RWPE2 (cell line): ENCODE measurements at regions not wholly inside any gene's neighbourhood (a gene's known extent, or its start where the extent isn't known, plus 50 kb on each side); places are given as distances from the start of the nearest gene placed in this dataset.

Experiments
- ATAC-seq: fragments of 200-7000 bp; cut with Tn5 transposase; 3 replicates; pipeline ENCODE4 v1.9.1; 2021; ENCODE audit warnings: low read depth
- DNase-seq: peaks from one replicate; pipeline ENCODE4 v3.0.0-alpha.2; 2020; ENCODE audit warnings: low spot score
- H3K27ac ChIP-seq: fragments of 450-650 bp; 2 replicates; pipeline ENCODE4 v1.5.1; 2017; ENCODE audit warnings: mild to moderate bottlenecking; ENCODE audit not compliant: poor library complexity, severe bottlenecking
- H3K27me3 ChIP-seq: fragments of 250-450 bp; sonication (Bioruptor Pico); 2 replicates; pipeline ENCODE4 v1.5.1; 2021; ENCODE audit warnings: mild to moderate bottlenecking, moderate library complexity; ENCODE audit not compliant: insufficient read depth, poor library complexity, severe bottlenecking
- H3K36me3 ChIP-seq: fragments of 250-450 bp; sonication (Bioruptor Pico); 2 replicates; pipeline ENCODE4 v1.5.1; 2020; ENCODE audit warnings: low read depth, mild to moderate bottlenecking, moderate library complexity
- H3K4me1 ChIP-seq: fragments of 250-450 bp; sonication (Bioruptor Pico); 2 replicates; pipeline ENCODE4 v1.5.1; 2021; ENCODE audit warnings: mild to moderate bottlenecking, moderate library complexity; ENCODE audit not compliant: insufficient read depth, poor library complexity, severe bottlenecking
- H3K4me3 ChIP-seq: fragments of 250-450 bp; sonication (Bioruptor Pico); 2 replicates; pipeline ENCODE4 v1.5.1; 2021; ENCODE audit warnings: mild to moderate bottlenecking, moderate library complexity; ENCODE audit not compliant: severe bottlenecking
- H3K9me3 ChIP-seq: fragments of 250-450 bp; sonication (Bioruptor Pico); 2 replicates; pipeline ENCODE4 v1.5.1; 2021; ENCODE audit warnings: mild to moderate bottlenecking, moderate library complexity; ENCODE audit not compliant: severe bottlenecking
- TF ChIP-seq, protein P1 (sequence below): fragments of 450-650 bp; IDR thresholded peaks from one replicate; pipeline ENCODE4 v1.5.1; 2017; ENCODE audit warnings: mild to moderate bottlenecking, moderate library complexity; ENCODE audit not compliant: poor library complexity, severe bottlenecking

GRCh38 chr1:93013145-93014065 lies 52.1 kb upstream of the DIPK1A start:
- no peaks in the 10 kb centered on the region for H3K36me3 ChIP-seq
- H3K27me3 ChIP-seq, result no peaks in the 10 kb centered on the region
- DNase-seq (no peak), ATAC-seq (no peak)
- no peak overlapping the region for H3K4me3 ChIP-seq
- TF ChIP-seq, protein P1, sequence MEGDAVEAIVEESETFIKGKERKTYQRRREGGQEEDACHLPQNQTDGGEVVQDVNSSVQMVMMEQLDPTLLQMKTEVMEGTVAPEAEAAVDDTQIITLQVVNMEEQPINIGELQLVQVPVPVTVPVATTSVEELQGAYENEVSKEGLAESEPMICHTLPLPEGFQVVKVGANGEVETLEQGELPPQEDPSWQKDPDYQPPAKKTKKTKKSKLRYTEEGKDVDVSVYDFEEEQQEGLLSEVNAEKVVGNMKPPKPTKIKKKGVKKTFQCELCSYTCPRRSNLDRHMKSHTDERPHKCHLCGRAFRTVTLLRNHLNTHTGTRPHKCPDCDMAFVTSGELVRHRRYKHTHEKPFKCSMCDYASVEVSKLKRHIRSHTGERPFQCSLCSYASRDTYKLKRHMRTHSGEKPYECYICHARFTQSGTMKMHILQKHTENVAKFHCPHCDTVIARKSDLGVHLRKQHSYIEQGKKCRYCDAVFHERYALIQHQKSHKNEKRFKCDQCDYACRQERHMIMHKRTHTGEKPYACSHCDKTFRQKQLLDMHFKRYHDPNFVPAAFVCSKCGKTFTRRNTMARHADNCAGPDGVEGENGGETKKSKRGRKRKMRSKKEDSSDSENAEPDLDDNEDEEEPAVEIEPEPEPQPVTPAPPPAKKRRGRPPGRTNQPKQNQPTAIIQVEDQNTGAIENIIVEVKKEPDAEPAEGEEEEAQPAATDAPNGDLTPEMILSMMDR, result no peak
- H3K4me1 ChIP-seq, result peaks cover 16% of the 10 kb centered on the region
- H3K9me3 ChIP-seq, result no peaks in the 10 kb centered on the region
- no peak overlapping the region for H3K27ac ChIP-seq

DNA sequence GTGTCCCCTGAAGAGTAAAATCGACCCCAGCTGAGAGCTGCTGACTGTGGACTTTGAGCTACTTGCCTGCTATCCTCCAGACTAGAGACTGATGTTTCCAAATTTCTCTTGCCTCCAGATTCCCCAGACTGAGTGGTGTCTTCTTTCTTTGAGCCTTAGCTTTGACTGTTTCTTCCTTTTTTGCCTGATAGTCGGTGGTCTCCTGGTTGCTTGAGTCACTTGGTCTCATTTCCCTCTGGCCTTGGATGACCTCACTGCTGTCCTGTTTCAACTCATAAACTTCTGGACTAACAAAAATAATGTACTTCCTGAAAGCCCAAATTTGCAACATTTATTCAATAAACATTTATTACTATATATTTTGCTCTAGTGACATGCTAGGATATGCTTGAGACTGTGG lies 52.9 kb upstream of the DIPK1A start:
- Histone ChIP-seq H3K27ac (no peak overlapping the region), H3K4me1 (peaks cover 16% of the 10 kb centered on the region), H3K4me3 (no peak overlapping the region), H3K27me3 (peaks cover under 1% of the 10 kb centered on the region), H3K9me3 (no peaks in the 10 kb centered on the region), H3K36me3 (no peaks in the 10 kb centered on the region)
- TF ChIP-seq, protein P1, result no peak
- no peak for DNase-seq
- ATAC-seq, result no peak

DNA sequence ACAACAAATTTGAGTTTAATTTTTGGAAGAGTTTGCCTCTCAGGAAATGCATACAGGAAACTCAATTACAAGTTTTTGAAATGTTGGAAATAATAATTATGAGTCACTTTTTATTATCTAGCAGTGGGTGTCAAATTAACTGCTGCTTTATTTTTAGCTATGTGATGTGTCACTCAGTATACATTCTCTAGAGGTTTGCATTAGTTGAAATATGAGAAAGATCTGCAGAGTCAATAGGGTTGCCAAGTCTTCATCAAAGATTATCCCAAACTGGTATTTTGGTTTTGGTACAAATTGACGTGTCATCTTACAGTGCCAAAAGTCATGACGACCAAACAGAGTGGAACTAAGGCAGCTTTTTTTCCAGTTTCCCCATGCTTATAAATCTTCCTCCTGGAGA lies 54.3 kb upstream of the DIPK1A start:
- Histone ChIP-seq H3K4me3 (no peak overlapping the region), H3K27ac (peak overlapping the region; percentile 8), H3K36me3 (no peaks in the 10 kb centered on the region), H3K9me3 (no peaks in the 10 kb centered on the region), H3K4me1 (peaks cover 16% of the 10 kb centered on the region), H3K27me3 (peaks cover 4% of the 10 kb centered on the region)
- DNase-seq (no peak), ATAC-seq (peak; percentile 97)
- TF ChIP-seq, protein P1, result no peak

GRCh38 chr1:93016171-93016570 lies 54.9 kb upstream of the DIPK1A start:
- TF ChIP-seq, protein P1, result no peak
- no peaks in the 10 kb centered on the region for H3K9me3 ChIP-seq
- no peak overlapping the region for H3K4me3 ChIP-seq
- H3K36me3 ChIP-seq, result no peaks in the 10 kb centered on the region
- H3K4me1 ChIP-seq, result peaks cover 16% of the 10 kb centered on the region
- H3K27ac ChIP-seq, result peak overlapping the region; percentile 8
- ATAC-seq (peak; percentile 60), DNase-seq (no peak)
- H3K27me3 ChIP-seq, result peaks cover 4% of the 10 kb centered on the region
